ENCODE measurements at regions not wholly inside any gene's neighbourhood (a gene's known extent, or its start where the extent isn't known, plus 50 kb on each side); places are given as distances from the start of the nearest gene placed in this dataset.

DNA sequence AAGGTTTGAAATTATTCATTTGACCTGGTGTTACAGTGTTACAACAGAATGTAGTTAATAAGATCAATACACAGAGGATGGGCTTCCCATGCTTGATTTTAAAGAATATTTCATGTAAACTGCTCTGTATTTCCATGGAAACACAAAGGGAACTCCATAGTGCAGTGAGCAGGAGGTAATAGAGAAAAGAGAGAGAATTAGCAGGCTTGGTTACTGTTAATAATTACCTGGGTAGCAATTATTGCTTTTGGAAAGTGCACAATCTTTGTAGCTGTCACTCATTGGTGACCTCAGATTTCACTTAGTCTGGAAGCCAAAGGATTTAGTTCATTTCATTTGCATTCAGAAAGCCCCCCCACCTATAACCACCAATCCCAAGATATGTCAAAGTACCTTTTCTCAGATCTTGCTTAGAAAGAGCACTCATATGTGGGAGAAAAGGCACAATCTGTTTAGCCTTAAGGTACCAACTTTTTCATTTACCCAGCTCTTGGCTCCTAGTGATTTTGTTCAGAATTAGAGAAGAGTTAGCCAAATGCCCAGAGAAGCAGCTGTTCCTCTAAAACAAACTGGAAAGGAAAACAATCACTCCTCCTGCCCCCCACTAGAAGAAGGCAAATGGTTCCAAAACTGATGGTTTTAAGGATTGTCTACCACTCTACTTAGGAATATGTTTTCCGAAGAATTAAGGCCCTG is 234.5 kb upstream of the SLC24A2 start:
- no peak overlapping the region for H3K4ac ChIP-seq (ENCODE audit: low read depth, low read length)
- no CpG with 5 or more reads among the region's 1 CpG for WGBS (ENCODE audit: extremely low coverage, insufficient coverage, insufficient read length)

DNA sequence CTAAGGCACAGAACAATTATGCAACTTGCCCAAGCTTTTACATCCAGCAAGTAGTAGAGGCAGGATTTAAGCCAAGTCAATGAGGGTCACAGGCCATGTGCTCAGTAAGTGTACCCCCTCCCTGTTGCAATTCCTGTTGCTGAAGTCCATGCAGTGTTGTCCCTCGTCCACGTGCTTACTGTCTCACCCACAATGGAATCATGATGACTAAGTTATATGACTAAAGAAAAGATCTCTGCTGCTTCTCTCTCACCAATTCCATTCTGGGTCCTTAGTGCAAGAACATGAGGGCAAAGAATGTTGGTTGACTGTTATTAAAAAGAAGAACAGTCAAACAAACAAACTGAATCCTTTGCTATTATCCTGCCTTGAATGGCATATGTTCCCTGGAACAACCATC is 233.6 kb upstream of the SLC24A2 start:
- Histone ChIP-seq H4K8ac (ENCODE audit: low read depth, low read length) (no peak overlapping the region), H3K4me1 (ENCODE audit: control insufficient read depth in 1 of 2, insufficient read depth in 2 of 2, low read length in 2 of 2) (no peaks in the 10 kb centered on the region), H3K4me2 (ENCODE audit: low read length) (no peak overlapping the region), H3K27ac (ENCODE audit: low read depth, low read length) (no peak overlapping the region), H3K9me3 (ENCODE audit: insufficient read depth, low read depth, low read length) (no peaks in the 10 kb centered on the region), H2AFZ (ENCODE audit: insufficient read depth, low read length, poor library complexity) (no peak overlapping the region), H3K23ac (ENCODE audit: low read length) (no peak overlapping the region), H3K27me3 (ENCODE audit: insufficient read depth, low read length) (no peaks in the 10 kb centered on the region), H2BK5ac (ENCODE audit: low read depth, low read length, poor library complexity) (no peak overlapping the region), H2BK120ac (ENCODE audit: insufficient read depth, low read length, poor library complexity) (no peak overlapping the region), H3K36me3 (ENCODE audit: control insufficient read depth in 1 of 2, insufficient read depth in 2 of 2, low read length in 2 of 2) (no peaks in the 10 kb centered on the region), H3K4me3 (ENCODE audit: low read depth, low read length) (no peak overlapping the region), H3K4ac (ENCODE audit: low read depth, low read length) (no peak overlapping the region), H2AK5ac (ENCODE audit: low read length) (no peak overlapping the region), H3K18ac (ENCODE audit: low read length) (no peak overlapping the region), H3K9ac (ENCODE audit: low read length) (no peak overlapping the region), H4K12ac (ENCODE audit: low read depth, low read length) (no peak overlapping the region), H3K14ac (ENCODE audit: low read length) (no peak overlapping the region), H4K91ac (ENCODE audit: low read depth, low read length) (no peak overlapping the region), H2BK12ac (ENCODE audit: low read length) (no peak overlapping the region), H3K79me2 (ENCODE audit: control insufficient read depth, insufficient read depth, low read length, poor library complexity) (no peaks in the 10 kb centered on the region), H3K79me1 (ENCODE audit: low read length) (no peaks in the 10 kb centered on the region)
- no CpG with 5 or more reads among the region's 2 CpGs for WGBS (ENCODE audit: extremely low coverage, insufficient coverage, insufficient read length)
- DNase-seq: peak in 1 of 2 donors; percentile 29

More for the DNA sequence above, 234.5 kb upstream of the SLC24A2 start:
- Histone ChIP-seq H3K4me1 (ENCODE audit: control insufficient read depth in 1 of 2, insufficient read depth in 2 of 2, low read length in 2 of 2) (no peaks in the 10 kb centered on the region), H2BK12ac (ENCODE audit: low read length) (no peak overlapping the region), H3K4me3 (ENCODE audit: low read depth, low read length) (no peak overlapping the region), H2AK5ac (ENCODE audit: low read length) (no peak overlapping the region), H3K9ac (ENCODE audit: low read length) (no peak overlapping the region), H3K18ac (ENCODE audit: low read length) (no peak overlapping the region), H2AFZ (ENCODE audit: insufficient read depth, low read length, poor library complexity) (no peak overlapping the region), H3K27ac (ENCODE audit: low read depth, low read length) (no peak overlapping the region), H2BK120ac (ENCODE audit: insufficient read depth, low read length, poor library complexity) (no peak overlapping the region), H4K8ac (ENCODE audit: low read depth, low read length) (no peak overlapping the region), H3K27me3 (ENCODE audit: insufficient read depth, low read length) (no peaks in the 10 kb centered on the region), H4K12ac (ENCODE audit: low read depth, low read length) (no peak overlapping the region), H3K79me1 (ENCODE audit: low read length) (no peaks in the 10 kb centered on the region), H3K4me2 (ENCODE audit: low read length) (no peak overlapping the region), H3K14ac (ENCODE audit: low read length) (no peak overlapping the region), H3K79me2 (ENCODE audit: control insufficient read depth, insufficient read depth, low read length, poor library complexity) (no peaks in the 10 kb centered on the region), H3K9me3 (ENCODE audit: insufficient read depth, low read depth, low read length) (no peaks in the 10 kb centered on the region), H2BK5ac (ENCODE audit: low read depth, low read length, poor library complexity) (no peak overlapping the region), H4K91ac (ENCODE audit: low read depth, low read length) (no peak overlapping the region), H3K23ac (ENCODE audit: low read length) (no peak overlapping the region), H3K36me3 (ENCODE audit: control insufficient read depth in 1 of 2, insufficient read depth in 2 of 2, low read length in 2 of 2) (no peaks in the 10 kb centered on the region)
- DNase-seq: no peak

DNA sequence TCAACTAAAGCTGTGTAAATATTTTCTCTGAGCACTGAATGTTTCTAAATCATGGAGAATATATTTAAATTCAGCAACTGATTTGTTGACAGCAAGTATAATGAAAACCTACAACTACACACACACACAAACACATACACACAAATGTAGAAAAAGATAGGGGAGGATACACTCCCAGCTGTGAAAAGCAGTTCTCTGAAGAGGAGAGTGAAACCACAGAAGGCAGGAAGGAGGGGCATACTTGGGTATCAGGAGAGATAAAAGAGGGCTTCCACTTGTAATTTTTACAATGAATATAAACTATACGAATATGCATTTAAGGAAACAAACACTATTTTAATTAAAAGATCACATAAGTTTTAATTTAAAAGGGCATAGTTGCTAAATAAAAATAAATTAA is 227.8 kb upstream of the SLC24A2 start:
- H3K9me3 ChIP-seq (ENCODE audit: insufficient read depth, low read depth, low read length): peaks cover 2% of the 10 kb centered on the region
- H3K4me2 ChIP-seq (ENCODE audit: low read length): no peak overlapping the region
- no peak overlapping the region for H2BK12ac ChIP-seq (ENCODE audit: low read length)
- H2AFZ ChIP-seq (ENCODE audit: insufficient read depth, low read length, poor library complexity): no peak overlapping the region
- H3K79me2 ChIP-seq (ENCODE audit: control insufficient read depth, insufficient read depth, low read length, poor library complexity): no peaks in the 10 kb centered on the region
- no peaks in the 10 kb centered on the region for H3K36me3 ChIP-seq (ENCODE audit: control insufficient read depth in 1 of 2, insufficient read depth in 2 of 2, low read length in 2 of 2)
- no CpG with 5 or more reads among the region's 1 CpG for WGBS (ENCODE audit: extremely low coverage, insufficient coverage, insufficient read length)
- no peak overlapping the region for H2BK5ac ChIP-seq (ENCODE audit: low read depth, low read length, poor library complexity)
- no peak overlapping the region for H3K4ac ChIP-seq (ENCODE audit: low read depth, low read length)
- DNase-seq: no peak
- no peak overlapping the region for H3K4me3 ChIP-seq (ENCODE audit: low read depth, low read length)
- H3K18ac ChIP-seq (ENCODE audit: low read length): no peak overlapping the region
- no peak overlapping the region for H3K23ac ChIP-seq (ENCODE audit: low read length)
- no peak overlapping the region for H2AK5ac ChIP-seq (ENCODE audit: low read length)
- H4K12ac ChIP-seq (ENCODE audit: low read depth, low read length): no peak overlapping the region
- H3K14ac ChIP-seq (ENCODE audit: low read length): no peak overlapping the region
- H4K91ac ChIP-seq (ENCODE audit: low read depth, low read length): no peak overlapping the region
- H3K27ac ChIP-seq (ENCODE audit: low read depth, low read length): no peak overlapping the region
- H3K4me1 ChIP-seq (ENCODE audit: control insufficient read depth in 1 of 2, insufficient read depth in 2 of 2, low read length in 2 of 2): no peaks in the 10 kb centered on the region
- H3K27me3 ChIP-seq (ENCODE audit: insufficient read depth, low read length): no peaks in the 10 kb centered on the region
- no peaks in the 10 kb centered on the region for H3K79me1 ChIP-seq (ENCODE audit: low read length)
- H4K8ac ChIP-seq (ENCODE audit: low read depth, low read length): no peak overlapping the region
- no peak overlapping the region for H2BK120ac ChIP-seq (ENCODE audit: insufficient read depth, low read length, poor library complexity)
- no peak overlapping the region for H3K9ac ChIP-seq (ENCODE audit: low read length)

DNA sequence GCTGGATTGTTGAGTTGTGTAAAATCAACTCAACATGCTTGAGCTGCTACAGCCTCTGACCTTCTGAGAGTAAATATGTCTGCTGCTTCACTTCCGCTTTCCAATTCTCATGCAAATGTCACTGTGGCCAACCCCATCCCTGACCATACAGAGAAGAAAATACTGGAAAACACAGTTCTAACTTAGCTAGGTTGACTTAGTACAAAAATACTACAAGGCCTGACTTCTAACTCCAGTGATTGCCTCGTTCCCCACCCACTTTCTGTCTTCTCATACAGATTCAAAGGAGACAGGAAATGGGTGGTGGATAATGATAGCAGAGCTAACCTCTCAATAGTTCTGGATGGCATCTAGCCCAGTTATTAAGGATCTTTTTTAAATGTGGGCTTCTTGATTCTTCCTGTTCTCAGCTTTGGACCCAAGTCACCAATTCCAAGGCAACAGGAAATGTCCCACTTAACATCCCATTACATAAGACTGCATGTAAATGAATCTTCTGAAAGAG is 226.6 kb upstream of the SLC24A2 start:
- Histone ChIP-seq H4K8ac (ENCODE audit: low read depth, low read length) (no peak overlapping the region), H2AFZ (ENCODE audit: insufficient read depth, low read length, poor library complexity) (no peak overlapping the region), H3K79me2 (ENCODE audit: control insufficient read depth, insufficient read depth, low read length, poor library complexity) (no peaks in the 10 kb centered on the region), H3K4ac (ENCODE audit: low read depth, low read length) (no peak overlapping the region), H3K23ac (ENCODE audit: low read length) (no peak overlapping the region), H2BK5ac (ENCODE audit: low read depth, low read length, poor library complexity) (no peak overlapping the region), H3K9me3 (ENCODE audit: insufficient read depth, low read depth, low read length) (peaks cover 2% of the 10 kb centered on the region), H3K4me1 (ENCODE audit: control insufficient read depth in 1 of 2, insufficient read depth in 2 of 2, low read length in 2 of 2) (no peaks in the 10 kb centered on the region), H3K27ac (ENCODE audit: low read depth, low read length) (no peak overlapping the region), H3K4me3 (ENCODE audit: low read depth, low read length) (no peak overlapping the region), H3K4me2 (ENCODE audit: low read length) (no peak overlapping the region), H3K18ac (ENCODE audit: low read length) (no peak overlapping the region), H3K27me3 (ENCODE audit: insufficient read depth, low read length) (no peaks in the 10 kb centered on the region), H2AK5ac (ENCODE audit: low read length) (no peak overlapping the region), H2BK120ac (ENCODE audit: insufficient read depth, low read length, poor library complexity) (no peak overlapping the region), H4K91ac (ENCODE audit: low read depth, low read length) (no peak overlapping the region), H3K14ac (ENCODE audit: low read length) (no peak overlapping the region), H3K79me1 (ENCODE audit: low read length) (no peaks in the 10 kb centered on the region), H4K12ac (ENCODE audit: low read depth, low read length) (no peak overlapping the region), H2BK12ac (ENCODE audit: low read length) (no peak overlapping the region), H3K9ac (ENCODE audit: low read length) (no peak overlapping the region), H3K36me3 (ENCODE audit: control insufficient read depth in 1 of 2, insufficient read depth in 2 of 2, low read length in 2 of 2) (no peaks in the 10 kb centered on the region)
- no peak for DNase-seq
- WGBS (ENCODE audit: extremely low coverage, insufficient coverage, insufficient read length): no CpG with 5 or more reads among the region's 2 CpGs

Data from trophoblast cell (in vitro differentiated cells and primary cell).